T47D (cell line): ENCODE measurements at regions not wholly inside any gene's neighbourhood (a gene's known extent, or its start where the extent isn't known, plus 50 kb on each side); places are given as distances from the start of the nearest gene placed in this dataset.

Experiments
- DNase-seq, 2 experiments: peaks; one replicate each; pipeline versions ENCODE4 v3.0.0 to v3.0.0-alpha.2; 2011 to 2012; ENCODE audit warnings: low read depth in 1 of 2, low spot score in 1 of 2
- JUND ChIP-seq: IDR thresholded peaks from 2 replicates; pipeline ENCODE4 v1.6.1; 2012; ENCODE audit warnings: low read depth
- in situ Hi-C: cut with HindIII; loops from 2 replicates; pipeline ENCODE4 v1.10.0; 2016; ENCODE audit warnings: low sequenced_read_pairs, low pct_unique_long_range_greater_than_20kb

GRCh38 chr3:159643406-159643805 is 345.2 kb upstream of the IL12A start:
- no peak for TF ChIP-seq JUND
- in situ Hi-C loops: no loop called here
- DNase-seq: no peak

GRCh38 chr3:159645874-159646273 is 342.8 kb upstream of the IL12A start:
- no peak for DNase-seq
- TF ChIP-seq JUND: no peak
- in situ Hi-C loops: no loop called here

- TF ChIP-seq JUND: no peak
- in situ Hi-C loops: no loop called here
- no peak for DNase-seq
Observed at GRCh38 chr3:159649951-159650350, 338.7 kb upstream of the IL12A start.

GRCh38 chr3:159650726-159651125 is 337.9 kb upstream of the IL12A start:
- DNase-seq: no peak
- TF ChIP-seq JUND: no peak
- in situ Hi-C loops: no loop called here

- in situ Hi-C loops: no loop called here
- no peak for DNase-seq
- TF ChIP-seq JUND: no peak
Observed at GRCh38 chr3:159652452-159652851, 336.2 kb upstream of the IL12A start.

GRCh38 chr3:159654183-159655134 is 334.2 kb upstream of the IL12A start:
- in situ Hi-C loops: no loop called here
- TF ChIP-seq JUND: 0 out of 2 replicates have a peak, but pooled peaks have one; percentile 43
- DNase-seq: peak in 1 of 2 experiments; percentile 73

GRCh38 chr3:159655202-159655601 is 333.4 kb upstream of the IL12A start:
- DNase-seq: no peak
- no peak for TF ChIP-seq JUND
- in situ Hi-C loops: no loop called here

GRCh38 chr3:159657176-159657575 is 331.5 kb upstream of the IL12A start:
- in situ Hi-C loops: no loop called here
- no peak for TF ChIP-seq JUND
- no peak for DNase-seq

- in situ Hi-C loops: no loop called here
- no peak for DNase-seq
- TF ChIP-seq JUND: no peak
Observed at GRCh38 chr3:159657629-159658028, 331.0 kb upstream of the IL12A start.

GRCh38 chr3:159660326-159660725 is 328.3 kb upstream of the IL12A start:
- in situ Hi-C loops: no loop called here
- no peak for TF ChIP-seq JUND
- no peak for DNase-seq

GRCh38 chr3:159660901-159661300 is 327.7 kb upstream of the IL12A start:
- no peak for DNase-seq
- no peak for TF ChIP-seq JUND
- in situ Hi-C loops: no loop called here

GRCh38 chr3:159662549-159662948 is 326.1 kb upstream of the IL12A start:
- no peak for DNase-seq
- TF ChIP-seq JUND: no peak
- in situ Hi-C loops: no loop called here

GRCh38 chr3:159664006-159664405 is 324.6 kb upstream of the IL12A start:
- peak in 1 of 2 experiments; percentile 50 for DNase-seq
- no peak for TF ChIP-seq JUND
- in situ Hi-C loops: no loop called here
